Osteoblast (primary cell): ENCODE measurements at regions not wholly inside any gene's neighbourhood (a gene's known extent, or its start where the extent isn't known, plus 50 kb on each side); places are given as distances from the start of the nearest gene placed in this dataset.

ENCODE experiments used
- DNase-seq: peaks from one replicate; pipeline ENCODE4 v3.0.0; 2011; ENCODE audit warnings: low spot score, mixed read lengths; ENCODE audit not compliant: insufficient read length; ENCODE audit errors: missing footprints
- H2AFZ ChIP-seq: 2 replicates; pipeline ENCODE4 v1.6.0; 2011; ENCODE audit warnings: mild to moderate bottlenecking, low read length
- H3K27ac ChIP-seq: 2 replicates; pipeline ENCODE4 v1.5.1; 2011; ENCODE audit warnings: mild to moderate bottlenecking, low read depth, low read length, moderate library complexity
- H3K27me3 ChIP-seq: 2 replicates; pipeline ENCODE4 v1.6.0; 2012; ENCODE audit warnings: mild to moderate bottlenecking, control low read depth, inconsistent platforms, low read length, moderate library complexity; ENCODE audit not compliant: insufficient read depth
- H3K36me3 ChIP-seq: 2 replicates; pipeline ENCODE4 v1.5.1; 2011; ENCODE audit warnings: mild to moderate bottlenecking, low read length, control low read depth, moderate library complexity; ENCODE audit not compliant: insufficient read depth
- H3K4me1 ChIP-seq: 2 replicates; pipeline ENCODE4 v1.5.1; 2011; ENCODE audit warnings: mild to moderate bottlenecking, low read length, control low read depth, moderate library complexity; ENCODE audit not compliant: insufficient read depth
- H3K4me2 ChIP-seq: 2 replicates; pipeline ENCODE4 v1.6.0; 2011; ENCODE audit warnings: mild to moderate bottlenecking, low read length; ENCODE audit not compliant: insufficient read depth
- H3K4me3 ChIP-seq: fragments of 200-600 bp; sonication (generic); 3 replicates; pipeline ENCODE4 v1.5.1; 2012; ENCODE audit warnings: mild to moderate bottlenecking, low read length, inconsistent platforms; ENCODE audit not compliant: insufficient read depth
- H3K79me2 ChIP-seq: 2 replicates; pipeline ENCODE4 v1.6.0; 2012; ENCODE audit warnings: mild to moderate bottlenecking, low read length, control low read depth, inconsistent platforms; ENCODE audit not compliant: insufficient read depth
- H3K9me3 ChIP-seq: 2 replicates; pipeline ENCODE4 v1.5.1; 2011; ENCODE audit warnings: low read depth, low read length, control low read depth
- H4K20me1 ChIP-seq: 2 replicates; pipeline ENCODE4 v1.6.0; 2012; ENCODE audit warnings: mild to moderate bottlenecking, low read length, control low read depth; ENCODE audit not compliant: insufficient read depth
- TF ChIP-seq, protein P1 (sequence below): IDR thresholded peaks from 2 replicates; pipeline ENCODE4 v1.5.1; 2011; ENCODE audit warnings: mild to moderate bottlenecking, low read depth, low read length, moderate library complexity; ENCODE audit errors: extremely low read depth

DNA sequence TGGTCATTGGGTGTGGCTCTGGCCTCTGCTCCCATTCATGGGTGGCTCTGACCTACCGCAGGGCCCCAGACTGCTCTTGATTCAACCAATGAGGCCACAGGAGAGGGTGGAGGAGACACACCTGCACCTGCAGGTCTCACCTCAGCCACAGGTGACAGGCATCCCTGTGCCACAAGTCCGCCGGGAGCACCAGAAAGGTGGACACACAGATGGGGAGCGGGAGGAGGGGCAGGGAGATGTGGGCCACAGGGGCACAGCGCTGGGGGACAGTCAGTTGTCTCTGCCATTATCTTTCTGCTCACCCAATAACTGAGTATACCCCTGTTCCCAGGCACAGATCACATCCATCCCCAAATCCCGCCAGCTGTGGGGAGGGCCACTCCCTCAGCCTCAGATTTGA lies 189.1 kb upstream of the SALL3 start:
- no peaks in the 10 kb centered on the region for H3K27me3 ChIP-seq
- no peak overlapping the region for H3K27ac ChIP-seq
- TF ChIP-seq, protein P1, sequence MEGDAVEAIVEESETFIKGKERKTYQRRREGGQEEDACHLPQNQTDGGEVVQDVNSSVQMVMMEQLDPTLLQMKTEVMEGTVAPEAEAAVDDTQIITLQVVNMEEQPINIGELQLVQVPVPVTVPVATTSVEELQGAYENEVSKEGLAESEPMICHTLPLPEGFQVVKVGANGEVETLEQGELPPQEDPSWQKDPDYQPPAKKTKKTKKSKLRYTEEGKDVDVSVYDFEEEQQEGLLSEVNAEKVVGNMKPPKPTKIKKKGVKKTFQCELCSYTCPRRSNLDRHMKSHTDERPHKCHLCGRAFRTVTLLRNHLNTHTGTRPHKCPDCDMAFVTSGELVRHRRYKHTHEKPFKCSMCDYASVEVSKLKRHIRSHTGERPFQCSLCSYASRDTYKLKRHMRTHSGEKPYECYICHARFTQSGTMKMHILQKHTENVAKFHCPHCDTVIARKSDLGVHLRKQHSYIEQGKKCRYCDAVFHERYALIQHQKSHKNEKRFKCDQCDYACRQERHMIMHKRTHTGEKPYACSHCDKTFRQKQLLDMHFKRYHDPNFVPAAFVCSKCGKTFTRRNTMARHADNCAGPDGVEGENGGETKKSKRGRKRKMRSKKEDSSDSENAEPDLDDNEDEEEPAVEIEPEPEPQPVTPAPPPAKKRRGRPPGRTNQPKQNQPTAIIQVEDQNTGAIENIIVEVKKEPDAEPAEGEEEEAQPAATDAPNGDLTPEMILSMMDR, result no peak
- no peaks in the 10 kb centered on the region for H3K4me1 ChIP-seq
- no peak overlapping the region for H3K4me2 ChIP-seq
- H3K79me2 ChIP-seq, result no peaks in the 10 kb centered on the region
- H3K36me3 ChIP-seq, result no peaks in the 10 kb centered on the region
- DNase-seq, result no peak
- H2AFZ ChIP-seq, result no peak overlapping the region
- no peaks in the 10 kb centered on the region for H3K9me3 ChIP-seq
- H4K20me1 ChIP-seq, result no peaks in the 10 kb centered on the region
- no peak overlapping the region for H3K4me3 ChIP-seq

DNA sequence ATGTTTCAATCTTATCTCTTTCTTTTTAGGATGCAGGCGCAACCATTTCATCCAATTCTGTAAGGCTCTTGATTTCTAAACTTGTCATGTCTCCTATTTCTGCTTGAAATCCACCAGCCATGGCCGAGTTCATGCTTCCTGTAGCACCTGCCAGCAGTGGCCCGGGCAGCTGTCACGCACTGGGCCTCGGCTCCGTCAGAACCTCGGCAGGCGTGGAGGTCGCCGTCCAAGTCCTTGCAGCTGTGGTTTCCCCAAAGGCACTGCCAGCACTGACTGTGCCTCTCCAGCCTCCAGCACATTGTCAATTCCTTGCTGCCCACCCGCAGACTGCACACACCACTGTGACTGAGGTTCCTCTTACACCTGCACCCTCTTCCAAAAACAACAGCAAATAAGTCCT lies 188.7 kb upstream of the SALL3 start:
- H3K9me3 ChIP-seq, result no peaks in the 10 kb centered on the region
- TF ChIP-seq, protein P1, result no peak
- no peaks in the 10 kb centered on the region for H4K20me1 ChIP-seq

DNA sequence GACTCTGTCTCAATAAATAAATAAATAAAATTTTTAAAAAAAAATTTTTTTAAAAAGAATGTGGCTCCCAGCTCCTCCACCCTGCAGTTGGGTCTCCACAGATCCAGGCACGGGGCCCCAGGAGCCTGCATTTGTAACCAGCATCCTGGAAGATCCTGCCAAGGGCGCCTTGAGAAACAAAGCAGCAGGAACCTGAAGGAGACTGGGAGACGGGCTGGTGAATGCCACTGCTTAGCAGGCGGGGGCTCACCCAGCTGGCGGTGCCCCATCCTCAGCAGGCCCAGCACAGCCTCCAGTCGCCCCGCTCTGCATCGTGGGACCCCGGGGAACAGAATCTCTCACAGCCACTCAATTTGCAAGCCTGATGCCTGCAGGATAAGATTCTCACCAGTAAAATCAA lies 187.5 kb upstream of the SALL3 start:
- Histone ChIP-seq H3K4me2 (no peak overlapping the region), H4K20me1 (no peaks in the 10 kb centered on the region), H3K4me1 (no peaks in the 10 kb centered on the region), H3K27ac (no peak overlapping the region), H3K9me3 (no peaks in the 10 kb centered on the region), H2AFZ (no peak overlapping the region), H3K27me3 (no peaks in the 10 kb centered on the region), H3K4me3 (no peak overlapping the region), H3K36me3 (no peaks in the 10 kb centered on the region), H3K79me2 (no peaks in the 10 kb centered on the region)
- TF ChIP-seq, protein P1, result no peak
- DNase-seq, result no peak

More for the DNA sequence above, 188.7 kb upstream of the SALL3 start:
- H3K27ac ChIP-seq, result no peak overlapping the region
- no peaks in the 10 kb centered on the region for H3K4me1 ChIP-seq
- no peaks in the 10 kb centered on the region for H3K36me3 ChIP-seq
- H3K27me3 ChIP-seq, result no peaks in the 10 kb centered on the region
- H3K79me2 ChIP-seq, result no peaks in the 10 kb centered on the region
- H3K4me3 ChIP-seq, result no peak overlapping the region
- no peak for DNase-seq
- no peak overlapping the region for H2AFZ ChIP-seq
- no peak overlapping the region for H3K4me2 ChIP-seq

DNA sequence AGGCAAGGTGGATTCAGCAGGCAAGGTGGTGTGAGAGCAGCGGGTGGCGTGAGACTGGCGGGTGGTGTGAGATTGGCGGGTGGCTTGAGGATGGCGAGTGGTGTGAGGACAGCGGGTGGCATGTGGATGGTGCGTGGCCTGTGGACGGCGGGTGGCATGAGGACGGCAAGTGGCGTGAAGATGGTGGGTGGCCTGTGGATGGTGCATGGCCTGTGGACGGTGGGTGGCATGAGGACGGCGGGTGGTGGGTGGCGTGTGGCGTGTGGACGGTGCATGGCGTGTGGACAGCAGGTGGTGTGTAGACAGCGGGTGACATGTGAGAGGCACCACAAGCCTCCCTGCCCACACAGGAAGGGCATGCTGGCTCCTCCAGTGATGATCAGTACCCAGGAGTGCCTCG lies 186.9 kb upstream of the SALL3 start:
- Histone ChIP-seq H3K4me3 (no peak overlapping the region), H3K4me2 (no peak overlapping the region), H3K27ac (no peak overlapping the region), H3K36me3 (no peaks in the 10 kb centered on the region), H3K27me3 (no peaks in the 10 kb centered on the region), H3K9me3 (no peaks in the 10 kb centered on the region), H3K4me1 (no peaks in the 10 kb centered on the region), H4K20me1 (no peaks in the 10 kb centered on the region), H3K79me2 (no peaks in the 10 kb centered on the region), H2AFZ (no peak overlapping the region)
- no peak for DNase-seq
- TF ChIP-seq, protein P1, result no peak
